ENCODE measurements at regions not wholly inside any gene's neighbourhood (a gene's known extent, or its start where the extent isn't known, plus 50 kb on each side); places are given as distances from the start of the nearest gene placed in this dataset.

DNA sequence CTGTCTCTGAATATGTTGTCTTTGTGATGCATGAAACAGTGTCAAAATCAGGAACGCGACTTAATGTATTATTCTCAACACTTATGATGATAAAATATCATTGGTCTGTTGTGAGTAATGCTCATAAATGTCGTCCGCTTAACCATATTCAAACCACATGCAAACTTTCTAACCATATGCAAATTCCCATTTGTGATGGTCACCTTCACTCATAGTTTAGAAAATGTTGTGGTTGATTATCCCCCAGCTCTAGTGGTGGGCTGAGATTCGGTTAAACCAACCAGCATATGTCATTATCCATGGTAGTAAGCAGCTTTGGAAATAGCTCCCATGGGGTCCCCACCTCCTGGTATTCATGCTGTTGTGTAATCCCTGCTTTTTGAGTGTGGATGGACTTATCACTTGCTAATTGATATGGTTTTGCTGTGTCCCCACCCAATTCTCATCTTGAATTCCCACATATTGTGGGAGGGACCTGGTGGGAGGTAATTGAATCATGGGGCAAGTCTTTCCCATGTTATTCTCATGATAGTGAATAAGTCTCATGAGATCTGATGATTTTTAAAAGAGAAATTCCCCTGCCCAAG, 360.0 kb upstream of the TSHZ2 start:
- no peak for TF ChIP-seq POLR2A (IDR thresholded peaks at IDR 0.05; ENCODE audit: low read depth, low read length)
- no peak for TF ChIP-seq POLR2AphosphoS5 (IDR thresholded peaks at IDR 0.05; ENCODE audit: low read depth, low read length)
- no peak for TF ChIP-seq TAF1 (IDR thresholded peaks at IDR 0.05; ENCODE audit: borderline replicate concordance, low read depth, low read length)

Measured in GM12892 (cell line).